ENCODE measurements at regions not wholly inside any gene's neighbourhood (a gene's known extent, or its start where the extent isn't known, plus 50 kb on each side); places are given as distances from the start of the nearest gene placed in this dataset.

- no peak overlapping the region for H2BK20ac ChIP-seq (ENCODE audit: low read length)
- no peak overlapping the region for H2BK15ac ChIP-seq (ENCODE audit: low read length)
- no peak overlapping the region for H3K9ac ChIP-seq (replicated peaks in 1 of 4; ENCODE audit: extremely low read depth in 1 of 4, low read depth in 3 of 4, low read length in 3 of 4)
- no peak overlapping the region for H3K18ac ChIP-seq (ENCODE audit: extremely low read depth, low read length)
- H2AK5ac ChIP-seq (ENCODE audit: low read depth, low read length), result no peak overlapping the region
- H3K4me3 ChIP-seq (ENCODE audit: extremely low read depth in 1 of 4, insufficient read depth in 2 of 4, low read depth in 3 of 4, low read length in 4 of 4), result no peak overlapping the region
- WGBS, 2 experiments (ENCODE audit: extremely low coverage in 1 of 2, insufficient coverage in 1 of 2, insufficient read length in 1 of 2, insufficient replicate concordance in 2 of 2, low coverage in 1 of 2, low lambda C conversion rate in 2 of 2, missing lambda C conversion rate in 1 of 2), result 96% methylated on average over 3 of the region's 3 CpGs; no CpG with 5 or more reads in 1 of the 2 experiments
- no peaks in the 10 kb centered on the region for H3K23me2 ChIP-seq (ENCODE audit: low read depth, low read length)
- no peak overlapping the region for H3K27ac ChIP-seq (ENCODE audit: low read depth, low read length)
- H4K5ac ChIP-seq (ENCODE audit: insufficient read length, low read depth, low read length), result no peak overlapping the region
- no peak overlapping the region for H2BK12ac ChIP-seq (ENCODE audit: low read depth, low read length)
- peaks cover 6 to 73% (median 32%) of the 10 kb centered on the region in 4 experiments for H3K36me3 ChIP-seq (ENCODE audit: control insufficient read depth in 2 of 4, insufficient read depth in 4 of 4, low read length in 3 of 4)
- H2BK120ac ChIP-seq (replicated peaks; ENCODE audit: low read depth, low read length), result no peak overlapping the region
- no peak overlapping the region for H3K4ac ChIP-seq (replicated peaks; ENCODE audit: insufficient read length, low read depth, low read length)
- H3K27me3 ChIP-seq (replicated peaks in 1 of 4; ENCODE audit: control insufficient read depth in 3 of 4, extremely low read depth in 1 of 4, insufficient read depth in 3 of 4, low read length in 3 of 4), result no peaks in the 10 kb centered on the region
- H3K79me2 ChIP-seq (ENCODE audit: control insufficient read depth in 1 of 2, insufficient read depth in 2 of 2, low read length in 2 of 2), result peaks cover 0 to 3% of the 10 kb centered on the region in 2 experiments; a peak in 1 of 4 replicates
- H4K91ac ChIP-seq (replicated peaks; ENCODE audit: insufficient read length, low read length), result no peak overlapping the region
- no peak overlapping the region for H3K4me2 ChIP-seq (ENCODE audit: insufficient read depth in 1 of 2, low read depth in 2 of 2, low read length in 2 of 2)
- no peaks in the 10 kb centered on the region for H3K9me3 ChIP-seq (ENCODE audit: insufficient read depth in 2 of 2, low read depth in 1 of 2, low read length in 1 of 2)
- no peak for DNase-seq (ENCODE audit: low read depth in 1 of 2, low spot score in 2 of 2)
- ChIA-PET CTCF (ENCODE audit: partially characterized antibody) (no interaction called here), POLR2A (ENCODE audit: partially characterized antibody) (no interaction called here)
- no peaks in the 10 kb centered on the region for H3K4me1 ChIP-seq (replicated peaks in 1 of 4; ENCODE audit: control insufficient read depth in 3 of 4, insufficient read depth in 4 of 4, low read length in 3 of 4)
- no peaks in the 10 kb centered on the region for H3K79me1 ChIP-seq (ENCODE audit: low read depth, low read length)
- H3K56ac ChIP-seq (replicated peaks; ENCODE audit: insufficient read length, low read depth, low read length), result no peak overlapping the region
- no peak overlapping the region for H4K8ac ChIP-seq (ENCODE audit: extremely low read depth, insufficient read depth, low read length)
- H3K14ac ChIP-seq (ENCODE audit: insufficient read length), result no peak overlapping the region
- no peak overlapping the region for H3K23ac ChIP-seq (ENCODE audit: insufficient read length)
- no peak overlapping the region for H2BK5ac ChIP-seq (ENCODE audit: low read depth, low read length)
- no peak overlapping the region for H2AFZ ChIP-seq (ENCODE audit: low read length)
- peaks cover 0 to 1% of the 10 kb centered on the region in 2 experiments for H4K20me1 ChIP-seq (replicated peaks in 1 of 2; ENCODE audit: control insufficient read depth in 1 of 2, insufficient read depth in 2 of 2, low read length in 2 of 2)
- no peak for FAIRE-seq
- TF ChIP-seq GTF2F1 (IDR thresholded peaks at IDR 0.05; ENCODE audit: borderline replicate concordance, low read depth, low read length), result no peak
- no peak for TF ChIP-seq JUND (IDR thresholded peaks at IDR 0.05; ENCODE audit: low read length)
- no peak for TF ChIP-seq YY1 (IDR thresholded peaks at IDR 0.05; ENCODE audit: low read depth, low read length)
- TF ChIP-seq SAP30 (IDR thresholded peaks at IDR 0.05; ENCODE audit: insufficient read depth, insufficient replicate concordance, low read length), result no peak
- no peak for TF ChIP-seq RBBP5 (IDR thresholded peaks at IDR 0.05; ENCODE audit: borderline replicate concordance, low read depth, low read length)
- TF ChIP-seq ZNF274 (IDR thresholded peaks at IDR 0.05; ENCODE audit: borderline replicate concordance, extremely low read depth, low read length), result no peak
- no peak for TF ChIP-seq EP300 (IDR thresholded peaks at IDR 0.05; ENCODE audit: borderline replicate concordance in 1 of 2, low read depth in 2 of 2, low read length in 2 of 2)
- TF ChIP-seq HDAC6 (IDR thresholded peaks at IDR 0.05; ENCODE audit: low read depth, low read length), result no peak
- TF ChIP-seq CHD1 (IDR thresholded peaks at IDR 0.05; ENCODE audit: low read depth, low read length), result no peak
- no peak for TF ChIP-seq RFX5 (IDR thresholded peaks at IDR 0.05; ENCODE audit: borderline replicate concordance, low read depth, low read length)
Measured at GRCh38 chrX:2620576-2620975, 70.5 kb upstream of the CD99 start.
